ENCODE measurements at regions not wholly inside any gene's neighbourhood (a gene's known extent, or its start where the extent isn't known, plus 50 kb on each side); places are given as distances from the start of the nearest gene placed in this dataset.

DNA sequence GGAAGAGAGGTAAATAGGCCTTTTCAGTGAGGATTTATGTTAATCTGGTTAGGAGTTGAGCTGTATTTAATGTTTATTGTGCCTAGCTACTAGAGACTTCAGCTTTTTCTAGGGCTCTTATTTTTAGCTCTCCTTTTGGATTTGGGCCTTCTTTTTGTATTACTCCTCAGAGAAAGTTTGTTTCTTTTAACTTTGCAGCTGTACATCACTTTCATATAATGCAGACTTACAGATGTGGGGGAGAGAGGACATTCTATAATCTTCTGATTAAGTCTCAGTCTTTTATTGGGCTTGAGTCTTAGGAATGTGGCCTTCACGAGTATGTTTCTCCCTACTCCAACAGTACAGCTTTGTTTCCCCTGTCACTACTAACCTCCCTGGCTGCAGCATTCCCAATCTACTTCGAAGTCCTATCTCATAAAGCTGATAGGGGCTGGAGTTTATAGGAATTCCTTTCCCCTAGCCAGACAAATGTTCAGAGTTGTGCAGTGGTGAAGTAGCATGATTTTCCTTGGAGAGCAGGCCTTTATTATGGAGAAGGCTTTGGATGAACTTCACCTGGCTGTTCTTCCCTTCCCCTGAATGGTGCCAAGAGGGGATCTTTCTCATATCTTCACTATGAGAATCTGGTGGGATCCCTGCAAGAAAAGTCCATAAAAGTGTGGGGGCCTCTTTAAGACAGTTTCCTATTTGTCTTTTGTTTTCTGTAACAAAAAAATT is 82.2 kb upstream of the CBLB start:
- no peak overlapping the region for H3K4me3 ChIP-seq (ENCODE audit: low read depth, low read length)
- H3K9me3 ChIP-seq (ENCODE audit: control insufficient read depth, insufficient read depth, low read length), result no peaks in the 10 kb centered on the region
- H3K27ac ChIP-seq (ENCODE audit: low read depth, low read length), result no peak overlapping the region
- ChIA-PET CTCF (no interaction called here), POLR2A (no interaction called here)
- TF ChIP-seq, protein P1, sequence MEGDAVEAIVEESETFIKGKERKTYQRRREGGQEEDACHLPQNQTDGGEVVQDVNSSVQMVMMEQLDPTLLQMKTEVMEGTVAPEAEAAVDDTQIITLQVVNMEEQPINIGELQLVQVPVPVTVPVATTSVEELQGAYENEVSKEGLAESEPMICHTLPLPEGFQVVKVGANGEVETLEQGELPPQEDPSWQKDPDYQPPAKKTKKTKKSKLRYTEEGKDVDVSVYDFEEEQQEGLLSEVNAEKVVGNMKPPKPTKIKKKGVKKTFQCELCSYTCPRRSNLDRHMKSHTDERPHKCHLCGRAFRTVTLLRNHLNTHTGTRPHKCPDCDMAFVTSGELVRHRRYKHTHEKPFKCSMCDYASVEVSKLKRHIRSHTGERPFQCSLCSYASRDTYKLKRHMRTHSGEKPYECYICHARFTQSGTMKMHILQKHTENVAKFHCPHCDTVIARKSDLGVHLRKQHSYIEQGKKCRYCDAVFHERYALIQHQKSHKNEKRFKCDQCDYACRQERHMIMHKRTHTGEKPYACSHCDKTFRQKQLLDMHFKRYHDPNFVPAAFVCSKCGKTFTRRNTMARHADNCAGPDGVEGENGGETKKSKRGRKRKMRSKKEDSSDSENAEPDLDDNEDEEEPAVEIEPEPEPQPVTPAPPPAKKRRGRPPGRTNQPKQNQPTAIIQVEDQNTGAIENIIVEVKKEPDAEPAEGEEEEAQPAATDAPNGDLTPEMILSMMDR (IDR thresholded peaks at IDR 0.05; ENCODE audit: low read depth, low read length), result no peak
- H3K27me3 ChIP-seq (ENCODE audit: control insufficient read depth, insufficient read depth, low read length), result no peaks in the 10 kb centered on the region
- DNase-seq (ENCODE audit: low read depth, low spot score), result no peak

GRCh38 chr3:105953831-105954230 is 85.0 kb upstream of the CBLB start:
- ChIA-PET POLR2A (interaction anchor here (0.6 kb wide), 1 partner anchor 117 kb away, joined by 4 read pairs; no protein-coding TSS in a partner anchor), CTCF (no interaction called here)
- DNase-seq (ENCODE audit: low read depth, low spot score), result no peak
- Histone ChIP-seq H3K9me3 (ENCODE audit: control insufficient read depth, insufficient read depth, low read length) (no peaks in the 10 kb centered on the region), H3K4me3 (ENCODE audit: low read depth, low read length) (no peak overlapping the region), H3K27ac (ENCODE audit: low read depth, low read length) (no peak overlapping the region), H3K27me3 (ENCODE audit: control insufficient read depth, insufficient read depth, low read length) (no peaks in the 10 kb centered on the region)
- TF ChIP-seq, protein P1 (IDR thresholded peaks at IDR 0.05; ENCODE audit: low read depth, low read length), result no peak

DNA sequence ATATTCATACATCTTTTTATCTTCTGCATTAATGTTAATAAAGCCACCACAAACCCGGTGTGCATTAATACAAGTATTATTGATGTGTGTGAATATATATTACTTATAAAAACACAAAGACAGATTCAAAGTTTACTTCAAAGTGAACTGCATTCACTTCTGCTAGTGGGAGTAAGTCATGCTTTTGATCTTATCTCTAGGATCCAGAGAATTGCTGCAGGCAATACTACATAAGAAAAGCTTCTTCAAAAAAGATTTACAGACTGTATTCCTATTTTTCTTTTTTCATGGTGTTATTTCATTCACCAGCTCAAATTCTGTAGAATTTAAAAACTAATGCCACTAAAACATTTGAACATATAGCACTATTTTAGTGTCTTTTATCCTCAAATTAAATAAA is 87.5 kb upstream of the CBLB start:
- no peak overlapping the region for H3K27ac ChIP-seq (ENCODE audit: low read depth, low read length)
- H3K9me3 ChIP-seq (ENCODE audit: control insufficient read depth, insufficient read depth, low read length), result no peaks in the 10 kb centered on the region; the same call in 1 of the 2 replicates
- TF ChIP-seq, protein P1 (IDR thresholded peaks at IDR 0.05; ENCODE audit: low read depth, low read length), result no peak
- ChIA-PET CTCF (no interaction called here), POLR2A (interaction anchor here (0.7 kb wide), 1 partner anchor 655 kb away, joined by 5 read pairs; no protein-coding TSS in a partner anchor)
- no peaks in the 10 kb centered on the region for H3K27me3 ChIP-seq (ENCODE audit: control insufficient read depth, insufficient read depth, low read length)
- H3K4me3 ChIP-seq (ENCODE audit: low read depth, low read length), result no peak overlapping the region
- no peak for DNase-seq (ENCODE audit: low read depth, low spot score)

DNA sequence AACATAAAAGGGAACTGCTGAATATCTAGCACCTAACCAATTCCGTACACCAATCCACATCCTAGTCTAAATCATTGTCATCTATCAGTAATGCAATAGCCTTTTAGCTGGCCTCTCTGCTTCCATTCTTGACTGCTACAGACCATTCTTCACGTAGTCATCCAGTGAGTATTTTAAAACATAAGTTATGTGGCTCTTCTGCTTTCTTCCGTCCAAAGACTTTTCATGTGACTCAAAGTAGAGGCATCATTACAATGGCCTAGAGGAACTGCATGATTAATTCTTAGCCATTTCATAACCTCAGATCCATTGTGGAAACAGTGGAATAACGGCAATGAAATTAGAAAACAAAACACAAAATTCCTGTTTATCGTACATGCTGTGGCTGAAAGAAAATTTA is 88.9 kb upstream of the CBLB start:
- Histone ChIP-seq H3K27me3 (ENCODE audit: control insufficient read depth, insufficient read depth, low read length) (no peaks in the 10 kb centered on the region), H3K4me3 (ENCODE audit: low read depth, low read length) (no peak overlapping the region), H3K27ac (ENCODE audit: low read depth, low read length) (no peak overlapping the region), H3K9me3 (ENCODE audit: control insufficient read depth, insufficient read depth, low read length) (no peaks in the 10 kb centered on the region; the same call in 1 of the 2 replicates)
- TF ChIP-seq, protein P1 (IDR thresholded peaks at IDR 0.05; ENCODE audit: low read depth, low read length), result no peak
- CTCF ChIA-PET, result no interaction called here
- no peak for DNase-seq (ENCODE audit: low read depth, low spot score)
- POLR2A ChIA-PET, result no interaction called here

GRCh38 chr3:105958237-105959000 is 89.6 kb upstream of the CBLB start:
- no peak overlapping the region for H3K4me3 ChIP-seq (ENCODE audit: low read depth, low read length)
- TF ChIP-seq, protein P1 (IDR thresholded peaks at IDR 0.05; ENCODE audit: low read depth, low read length), result no peak
- POLR2A ChIA-PET, result no interaction called here
- no peaks in the 10 kb centered on the region for H3K27me3 ChIP-seq (ENCODE audit: control insufficient read depth, insufficient read depth, low read length)
- no peak for DNase-seq (ENCODE audit: low read depth, low spot score)
- CTCF ChIA-PET, result no interaction called here
- H3K9me3 ChIP-seq (ENCODE audit: control insufficient read depth, insufficient read depth, low read length), result no peaks in the 10 kb centered on the region; the same call in 1 of the 2 replicates
- H3K27ac ChIP-seq (ENCODE audit: low read depth, low read length), result no peak overlapping the region
